ENCODE measurements at regions not wholly inside any gene's neighbourhood (a gene's known extent, or its start where the extent isn't known, plus 50 kb on each side); places are given as distances from the start of the nearest gene placed in this dataset.

- TF ChIP-seq TAF1 (IDR thresholded peaks at IDR 0.05; ENCODE audit: borderline replicate concordance, low read depth, low read length) (no peak), POLR2A (IDR thresholded peaks at IDR 0.05; ENCODE audit: low read depth, low read length) (no peak), POLR2AphosphoS5 (IDR thresholded peaks at IDR 0.05; ENCODE audit: low read depth, low read length) (no peak)
- DNase-seq (ENCODE audit: insufficient read length) = no peak
- FAIRE-seq = no peak
Observed at GRCh38 chr10:83935339-83935736, 204.0 kb upstream of the GHITM start.

GRCh38 chr10:83935911-83936310 is 203.4 kb upstream of the GHITM start:
- DNase-seq (ENCODE audit: insufficient read length) (no peak), FAIRE-seq (no peak)
- TF ChIP-seq TAF1 (IDR thresholded peaks at IDR 0.05; ENCODE audit: borderline replicate concordance, low read depth, low read length) = no peak
- TF ChIP-seq POLR2AphosphoS5 (IDR thresholded peaks at IDR 0.05; ENCODE audit: low read depth, low read length) = no peak
- no peak for TF ChIP-seq POLR2A (IDR thresholded peaks at IDR 0.05; ENCODE audit: low read depth, low read length)

GRCh38 chr10:83937161-83937560 is 202.1 kb upstream of the GHITM start:
- FAIRE-seq (no peak), DNase-seq (ENCODE audit: insufficient read length) (no peak)
- TF ChIP-seq TAF1 (IDR thresholded peaks at IDR 0.05; ENCODE audit: borderline replicate concordance, low read depth, low read length) (no peak), POLR2AphosphoS5 (IDR thresholded peaks at IDR 0.05; ENCODE audit: low read depth, low read length) (no peak), POLR2A (IDR thresholded peaks at IDR 0.05; ENCODE audit: low read depth, low read length) (no peak)

- FAIRE-seq = no peak
- DNase-seq (ENCODE audit: insufficient read length) = no peak
Observed at GRCh38 chr10:83937826-83938225, 201.5 kb upstream of the GHITM start.

GRCh38 chr10:83941189-83941588 is 198.1 kb upstream of the GHITM start:
- no peak for DNase-seq (ENCODE audit: insufficient read length)
- no peak for FAIRE-seq
- TF ChIP-seq POLR2A (IDR thresholded peaks at IDR 0.05; ENCODE audit: low read depth, low read length) = no peak
- no peak for TF ChIP-seq POLR2AphosphoS5 (IDR thresholded peaks at IDR 0.05; ENCODE audit: low read depth, low read length)
- TF ChIP-seq TAF1 (IDR thresholded peaks at IDR 0.05; ENCODE audit: borderline replicate concordance, low read depth, low read length) = no peak

More at GRCh38 chr10:83937826-83938225, 201.5 kb upstream of the GHITM start:
- no peak for TF ChIP-seq POLR2A (IDR thresholded peaks at IDR 0.05; ENCODE audit: low read depth, low read length)
- TF ChIP-seq POLR2AphosphoS5 (IDR thresholded peaks at IDR 0.05; ENCODE audit: low read depth, low read length) = no peak
- TF ChIP-seq TAF1 (IDR thresholded peaks at IDR 0.05; ENCODE audit: borderline replicate concordance, low read depth, low read length) = no peak

- no peak for DNase-seq (ENCODE audit: insufficient read length)
- FAIRE-seq = no peak
- TF ChIP-seq POLR2AphosphoS5 (IDR thresholded peaks at IDR 0.05; ENCODE audit: low read depth, low read length) (no peak), TAF1 (IDR thresholded peaks at IDR 0.05; ENCODE audit: borderline replicate concordance, low read depth, low read length) (no peak), POLR2A (IDR thresholded peaks at IDR 0.05; ENCODE audit: low read depth, low read length) (no peak)
Observed at GRCh38 chr10:83942410-83942809, 196.9 kb upstream of the GHITM start.

- TF ChIP-seq POLR2AphosphoS5 (IDR thresholded peaks at IDR 0.05; ENCODE audit: low read depth, low read length) = no peak
- no peak for TF ChIP-seq TAF1 (IDR thresholded peaks at IDR 0.05; ENCODE audit: borderline replicate concordance, low read depth, low read length)
- no peak for TF ChIP-seq POLR2A (IDR thresholded peaks at IDR 0.05; ENCODE audit: low read depth, low read length)
- no peak for DNase-seq (ENCODE audit: insufficient read length)
- no peak for FAIRE-seq
Observed at GRCh38 chr10:83943049-83943448, 196.3 kb upstream of the GHITM start.

- TF ChIP-seq TAF1 (IDR thresholded peaks at IDR 0.05; ENCODE audit: borderline replicate concordance, low read depth, low read length) = no peak
- no peak for TF ChIP-seq POLR2AphosphoS5 (IDR thresholded peaks at IDR 0.05; ENCODE audit: low read depth, low read length)
- TF ChIP-seq POLR2A (IDR thresholded peaks at IDR 0.05; ENCODE audit: low read depth, low read length) = no peak
- DNase-seq (ENCODE audit: insufficient read length) (no peak), FAIRE-seq (no peak)
Observed at GRCh38 chr10:83943920-83944319, 195.4 kb upstream of the GHITM start.

- no peak for DNase-seq (ENCODE audit: insufficient read length)
- no peak for FAIRE-seq
- TF ChIP-seq POLR2AphosphoS5 (IDR thresholded peaks at IDR 0.05; ENCODE audit: low read depth, low read length) (no peak), TAF1 (IDR thresholded peaks at IDR 0.05; ENCODE audit: borderline replicate concordance, low read depth, low read length) (no peak)
Observed at GRCh38 chr10:83945982-83946718, 193.2 kb upstream of the GHITM start.

- TF ChIP-seq POLR2AphosphoS5 (IDR thresholded peaks at IDR 0.05; ENCODE audit: low read depth, low read length) (no peak), POLR2A (IDR thresholded peaks at IDR 0.05; ENCODE audit: low read depth, low read length) (no peak), TAF1 (IDR thresholded peaks at IDR 0.05; ENCODE audit: borderline replicate concordance, low read depth, low read length) (no peak)
- FAIRE-seq = no peak
- no peak for DNase-seq (ENCODE audit: insufficient read length)
Observed at GRCh38 chr10:83952314-83952713, 187.0 kb upstream of the GHITM start.

- FAIRE-seq = no peak
- DNase-seq (ENCODE audit: insufficient read length) = no peak
- TF ChIP-seq POLR2AphosphoS5 (IDR thresholded peaks at IDR 0.05; ENCODE audit: low read depth, low read length) (no peak), TAF1 (IDR thresholded peaks at IDR 0.05; ENCODE audit: borderline replicate concordance, low read depth, low read length) (no peak), POLR2A (IDR thresholded peaks at IDR 0.05; ENCODE audit: low read depth, low read length) (no peak)
Observed at GRCh38 chr10:83953589-83953988, 185.7 kb upstream of the GHITM start.

GRCh38 chr10:83954193-83954799 is 185.0 kb upstream of the GHITM start:
- FAIRE-seq = no peak
- TF ChIP-seq TAF1 (IDR thresholded peaks at IDR 0.05; ENCODE audit: borderline replicate concordance, low read depth, low read length) (no peak), POLR2A (IDR thresholded peaks at IDR 0.05; ENCODE audit: low read depth, low read length) (no peak)
- no peak for DNase-seq (ENCODE audit: insufficient read length)
